ENCODE measurements at regions not wholly inside any gene's neighbourhood (a gene's known extent, or its start where the extent isn't known, plus 50 kb on each side); places are given as distances from the start of the nearest gene placed in this dataset.
"Not testable (repeated sequence)": the region's sequence is repeated elsewhere in the genome, so short reads cannot be mapped to it uniquely, and the experiment has no call there.

DNA sequence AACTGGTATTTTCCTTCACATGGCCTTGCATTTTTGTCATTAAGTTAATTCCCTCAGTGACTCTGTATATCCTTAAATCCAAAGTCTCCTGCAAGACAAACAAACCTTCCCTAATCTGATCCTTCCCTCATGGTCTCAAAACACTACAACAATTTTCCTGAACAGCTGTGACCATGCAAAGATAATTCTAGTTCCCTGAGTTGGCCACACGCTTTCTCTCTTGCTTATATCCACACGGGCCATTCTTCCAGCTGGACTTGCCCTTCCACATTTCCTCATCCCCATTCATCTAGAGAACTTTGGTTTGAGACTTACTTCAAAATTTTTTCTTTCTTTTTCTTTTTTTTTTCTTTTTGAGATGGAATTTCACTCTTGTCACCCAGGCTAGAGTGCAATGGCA lies 1590.7 kb downstream of the STIM2 start:
- DNase-seq (ENCODE audit: low spot score in 2 of 2) = no peak
- 82 to 90% methylated on average over 2 of the region's 2 CpGs for WGBS, 2 donors
- intact Hi-C loops (cut with DNase I; ENCODE audit: low total_unique reads) = no loop called here
- TF ChIP-seq, protein P1, sequence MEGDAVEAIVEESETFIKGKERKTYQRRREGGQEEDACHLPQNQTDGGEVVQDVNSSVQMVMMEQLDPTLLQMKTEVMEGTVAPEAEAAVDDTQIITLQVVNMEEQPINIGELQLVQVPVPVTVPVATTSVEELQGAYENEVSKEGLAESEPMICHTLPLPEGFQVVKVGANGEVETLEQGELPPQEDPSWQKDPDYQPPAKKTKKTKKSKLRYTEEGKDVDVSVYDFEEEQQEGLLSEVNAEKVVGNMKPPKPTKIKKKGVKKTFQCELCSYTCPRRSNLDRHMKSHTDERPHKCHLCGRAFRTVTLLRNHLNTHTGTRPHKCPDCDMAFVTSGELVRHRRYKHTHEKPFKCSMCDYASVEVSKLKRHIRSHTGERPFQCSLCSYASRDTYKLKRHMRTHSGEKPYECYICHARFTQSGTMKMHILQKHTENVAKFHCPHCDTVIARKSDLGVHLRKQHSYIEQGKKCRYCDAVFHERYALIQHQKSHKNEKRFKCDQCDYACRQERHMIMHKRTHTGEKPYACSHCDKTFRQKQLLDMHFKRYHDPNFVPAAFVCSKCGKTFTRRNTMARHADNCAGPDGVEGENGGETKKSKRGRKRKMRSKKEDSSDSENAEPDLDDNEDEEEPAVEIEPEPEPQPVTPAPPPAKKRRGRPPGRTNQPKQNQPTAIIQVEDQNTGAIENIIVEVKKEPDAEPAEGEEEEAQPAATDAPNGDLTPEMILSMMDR (IDR thresholded peaks at IDR 0.05) = no peak
- TF ChIP-seq POLR2A (IDR thresholded peaks at IDR 0.05) = no peak
- no peak overlapping the region for H3K4me3 ChIP-seq (ENCODE audit: low read depth, poor library complexity, severe bottlenecking)

GRCh38 chr4:28462766-28463700 lies 1602.4 kb downstream of the STIM2 start:
- 50% methylated on average over 7 of the region's 7 CpGs for WGBS, 2 donors
- no peak overlapping the region for H3K4me3 ChIP-seq (ENCODE audit: low read depth, poor library complexity, severe bottlenecking)
- intact Hi-C loops (cut with DNase I; ENCODE audit: low total_unique reads) = no loop called here
- TF ChIP-seq POLR2A (IDR thresholded peaks at IDR 0.05) = no peak
- TF ChIP-seq, protein P1 (IDR thresholded peaks at IDR 0.05) = no peak
- no peak for DNase-seq (ENCODE audit: low spot score in 2 of 2)

GRCh38 chr4:28464823-28465222 lies 1604.2 kb downstream of the STIM2 start:
- intact Hi-C loops (cut with DNase I; ENCODE audit: low total_unique reads) = no loop called here
- H3K4me3 ChIP-seq (ENCODE audit: low read depth, poor library complexity, severe bottlenecking) = no peak overlapping the region
- TF ChIP-seq POLR2A (IDR thresholded peaks at IDR 0.05) = no peak
- TF ChIP-seq, protein P1 (IDR thresholded peaks at IDR 0.05) = no peak
- no peak for DNase-seq (ENCODE audit: low spot score in 2 of 2)
- WGBS, 2 donors = 76 to 79% methylated on average over 1 of the region's 1 CpG

- H3K4me3 ChIP-seq (ENCODE audit: low read depth, poor library complexity, severe bottlenecking); intact Hi-C loops (cut with DNase I; ENCODE audit: low total_unique reads); DNase-seq (ENCODE audit: low spot score in 2 of 2): not testable (repeated sequence)
- 95 to 96% methylated on average over 24 of the region's 24 CpGs for WGBS, 2 donors
These were observed 1606.2 kb downstream of the STIM2 start for GRCh38 chr4:28466886-28467285.

DNA sequence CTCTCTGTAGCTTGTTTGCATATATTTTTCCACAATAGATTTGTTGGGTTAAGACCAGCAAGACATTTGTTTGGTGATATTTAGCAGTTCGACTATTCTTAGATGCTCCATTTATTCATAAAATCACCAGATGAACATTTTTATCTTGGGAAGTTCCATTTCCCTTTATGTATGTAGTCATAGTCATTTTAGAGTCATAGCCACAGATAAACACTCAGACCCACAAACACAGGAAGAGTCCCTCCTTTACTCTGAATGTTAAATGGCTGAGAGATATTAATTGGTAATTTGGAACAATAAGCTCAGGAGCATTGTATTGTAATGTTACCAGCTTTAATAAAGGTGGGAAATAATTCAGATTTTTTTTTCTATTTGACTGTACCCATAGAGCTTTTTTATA lies 1608.7 kb downstream of the STIM2 start:
- no peak overlapping the region for H3K4me3 ChIP-seq (ENCODE audit: low read depth, poor library complexity, severe bottlenecking)
- no peak for TF ChIP-seq POLR2A (IDR thresholded peaks at IDR 0.05)
- TF ChIP-seq, protein P1 (IDR thresholded peaks at IDR 0.05) = no peak
- WGBS, 2 donors = 81 to 86% methylated on average over 1 of the region's 1 CpG
- no peak for DNase-seq (ENCODE audit: low spot score in 2 of 2)
- intact Hi-C loops (cut with DNase I; ENCODE audit: low total_unique reads) = no loop called here

DNA sequence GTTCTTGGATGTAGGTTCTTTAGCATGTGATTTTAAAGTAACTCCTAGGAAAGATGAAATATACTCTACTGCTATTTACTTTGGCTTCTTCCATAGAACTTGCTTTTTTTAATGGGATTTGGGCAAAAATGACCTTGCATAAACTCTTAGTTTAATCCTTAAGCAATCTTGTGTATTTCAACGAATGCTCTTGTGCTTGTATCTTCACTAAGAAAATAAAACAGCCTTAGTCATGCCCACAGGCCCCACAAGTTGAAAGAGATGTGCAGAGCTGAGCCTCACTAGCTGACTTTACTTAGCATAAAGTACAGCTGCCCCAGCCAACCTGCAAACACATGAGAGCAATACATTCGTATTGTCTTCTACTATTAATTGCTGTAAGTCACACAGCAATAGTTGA lies 1609.2 kb downstream of the STIM2 start:
- TF ChIP-seq POLR2A (IDR thresholded peaks at IDR 0.05) = no peak
- TF ChIP-seq, protein P1 (IDR thresholded peaks at IDR 0.05) = no peak
- H3K4me3 ChIP-seq (ENCODE audit: low read depth, poor library complexity, severe bottlenecking) = no peak overlapping the region
- intact Hi-C loops (cut with DNase I; ENCODE audit: low total_unique reads) = no loop called here
- 79 to 91% methylated on average over 2 of the region's 2 CpGs for WGBS, 2 donors
- DNase-seq (ENCODE audit: low spot score in 2 of 2) = no peak

Measured in lower leg skin (tissue), 4 donors.